ENCODE measurements at regions not wholly inside any gene's neighbourhood (a gene's known extent, or its start where the extent isn't known, plus 50 kb on each side); places are given as distances from the start of the nearest gene placed in this dataset.

DNA sequence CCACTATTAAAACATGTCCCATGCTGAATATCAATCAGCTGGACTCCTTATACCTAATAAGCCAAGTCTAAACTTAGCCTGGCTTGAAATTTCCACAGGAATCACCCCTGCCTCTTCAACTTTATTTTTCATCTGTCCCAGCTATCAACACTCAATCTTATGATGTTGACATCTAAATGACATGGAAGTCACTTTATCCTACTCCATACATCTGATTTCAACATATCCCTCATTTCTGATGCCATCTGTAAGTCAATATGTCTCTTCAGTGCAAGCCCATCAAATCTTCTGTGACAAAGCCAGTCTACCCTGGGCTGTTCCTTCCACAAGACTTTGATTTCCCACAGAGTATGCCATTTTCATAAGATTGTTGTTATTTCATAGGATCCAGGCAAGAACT, 143.6 kb upstream of the SEMA6D start:
- H4K20me1 ChIP-seq (ENCODE audit: insufficient read depth, low read length), result no peaks in the 10 kb centered on the region
- H3K4me2 ChIP-seq (ENCODE audit: low read depth, low read length), result no peak overlapping the region
- CTCF ChIA-PET (ENCODE audit: low intra/inter-chr PET ratio, low total read pairs), result no interaction called here
- H3K36me3 ChIP-seq (replicated peaks in 1 of 2; ENCODE audit: control insufficient read depth in 1 of 2, insufficient read depth in 2 of 2, low read length in 2 of 2), result no peaks in the 10 kb centered on the region
- peaks cover 55% of the 10 kb centered on the region for H3K9me3 ChIP-seq (ENCODE audit: low read length)
- no peak overlapping the region for H3K27ac ChIP-seq (ENCODE audit: extremely low read length, insufficient read depth, low read length)
- no peak overlapping the region for H3K9ac ChIP-seq (ENCODE audit: insufficient read depth, low read depth, low read length)
- ATAC-seq, result no peak
- in situ Hi-C loops (cut with HindIII; ENCODE audit: extremely low pct_ligation_motif_present, low pct_unique_long_range_greater_than_20kb), result no loop called here
- intact Hi-C loops (cut with micrococcal nuclease; ENCODE audit: unreplicated experiment), result no loop called here
- no peaks in the 10 kb centered on the region for H3K27me3 ChIP-seq (ENCODE audit: control insufficient read depth in 1 of 2, insufficient read depth in 2 of 2, low read length in 2 of 2)
- POLR2A ChIA-PET, result no interaction called here
- no peak for DNase-seq (ENCODE audit: low spot score)
- H2AFZ ChIP-seq (ENCODE audit: low read length), result no peak overlapping the region
- no peak overlapping the region for H3K4me3 ChIP-seq (replicated peaks in 1 of 3; ENCODE audit: insufficient read depth in 1 of 3, low read depth in 2 of 3, low read length in 3 of 3)
- no TSS peak for BruUV-seq (replicated peaks)
- H3K79me2 ChIP-seq (ENCODE audit: insufficient read depth, low read length), result no peaks in the 10 kb centered on the region
- TF ChIP-seq MATR3 (CRISPR knock-in tag; IDR thresholded peaks at IDR 0.05) (no peak), NR1H2 (CRISPR knock-in tag; IDR thresholded peaks at IDR 0.05; ENCODE audit: borderline replicate concordance, low read depth) (no peak), FOXA3 (CRISPR knock-in tag; IDR thresholded peaks at IDR 0.05) (no peak), SKI (IDR thresholded peaks at IDR 0.05; ENCODE audit: partially characterized antibody) (no peak), KMT2B (CRISPR knock-in tag; IDR thresholded peaks at IDR 0.05) (no peak), KDM4B (CRISPR knock-in tag; IDR thresholded peaks at IDR 0.05) (no peak), FIP1L1 (IDR thresholded peaks at IDR 0.05; ENCODE audit: borderline replicate concordance, insufficient read depth, low read depth, low read length) (no peak), NONO (IDR thresholded peaks at IDR 0.05) (no peak), NONO (CRISPR knock-in tag; conservative IDR thresholded peaks at IDR 0.05) (no peak), HES4 (CRISPR knock-in tag; IDR thresholded peaks at IDR 0.05; ENCODE audit: borderline replicate concordance) (no peak)
- TF ChIP-seq, protein P1, sequence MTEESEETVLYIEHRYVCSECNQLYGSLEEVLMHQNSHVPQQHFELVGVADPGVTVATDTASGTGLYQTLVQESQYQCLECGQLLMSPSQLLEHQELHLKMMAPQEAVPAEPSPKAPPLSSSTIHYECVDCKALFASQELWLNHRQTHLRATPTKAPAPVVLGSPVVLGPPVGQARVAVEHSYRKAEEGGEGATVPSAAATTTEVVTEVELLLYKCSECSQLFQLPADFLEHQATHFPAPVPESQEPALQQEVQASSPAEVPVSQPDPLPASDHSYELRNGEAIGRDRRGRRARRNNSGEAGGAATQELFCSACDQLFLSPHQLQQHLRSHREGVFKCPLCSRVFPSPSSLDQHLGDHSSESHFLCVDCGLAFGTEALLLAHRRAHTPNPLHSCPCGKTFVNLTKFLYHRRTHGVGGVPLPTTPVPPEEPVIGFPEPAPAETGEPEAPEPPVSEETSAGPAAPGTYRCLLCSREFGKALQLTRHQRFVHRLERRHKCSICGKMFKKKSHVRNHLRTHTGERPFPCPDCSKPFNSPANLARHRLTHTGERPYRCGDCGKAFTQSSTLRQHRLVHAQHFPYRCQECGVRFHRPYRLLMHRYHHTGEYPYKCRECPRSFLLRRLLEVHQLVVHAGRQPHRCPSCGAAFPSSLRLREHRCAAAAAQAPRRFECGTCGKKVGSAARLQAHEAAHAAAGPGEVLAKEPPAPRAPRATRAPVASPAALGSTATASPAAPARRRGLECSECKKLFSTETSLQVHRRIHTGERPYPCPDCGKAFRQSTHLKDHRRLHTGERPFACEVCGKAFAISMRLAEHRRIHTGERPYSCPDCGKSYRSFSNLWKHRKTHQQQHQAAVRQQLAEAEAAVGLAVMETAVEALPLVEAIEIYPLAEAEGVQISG (CRISPR knock-in tag; IDR thresholded peaks at IDR 0.05), result no peak
- TF ChIP-seq, protein P2, sequence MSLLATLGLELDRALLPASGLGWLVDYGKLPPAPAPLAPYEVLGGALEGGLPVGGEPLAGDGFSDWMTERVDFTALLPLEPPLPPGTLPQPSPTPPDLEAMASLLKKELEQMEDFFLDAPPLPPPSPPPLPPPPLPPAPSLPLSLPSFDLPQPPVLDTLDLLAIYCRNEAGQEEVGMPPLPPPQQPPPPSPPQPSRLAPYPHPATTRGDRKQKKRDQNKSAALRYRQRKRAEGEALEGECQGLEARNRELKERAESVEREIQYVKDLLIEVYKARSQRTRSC (CRISPR knock-in tag; IDR thresholded peaks at IDR 0.05; ENCODE audit: low read depth), result no peak
- TF ChIP-seq, protein P3, sequence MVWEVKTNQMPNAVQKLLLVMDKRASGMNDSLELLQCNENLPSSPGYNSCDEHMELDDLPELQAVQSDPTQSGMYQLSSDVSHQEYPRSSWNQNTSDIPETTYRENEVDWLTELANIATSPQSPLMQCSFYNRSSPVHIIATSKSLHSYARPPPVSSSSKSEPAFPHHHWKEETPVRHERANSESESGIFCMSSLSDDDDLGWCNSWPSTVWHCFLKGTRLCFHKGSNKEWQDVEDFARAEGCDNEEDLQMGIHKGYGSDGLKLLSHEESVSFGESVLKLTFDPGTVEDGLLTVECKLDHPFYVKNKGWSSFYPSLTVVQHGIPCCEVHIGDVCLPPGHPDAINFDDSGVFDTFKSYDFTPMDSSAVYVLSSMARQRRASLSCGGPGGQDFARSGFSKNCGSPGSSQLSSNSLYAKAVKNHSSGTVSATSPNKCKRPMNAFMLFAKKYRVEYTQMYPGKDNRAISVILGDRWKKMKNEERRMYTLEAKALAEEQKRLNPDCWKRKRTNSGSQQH (CRISPR knock-in tag; IDR thresholded peaks at IDR 0.05; ENCODE audit: low read depth), result no peak
- no peak for FAIRE-seq
- H3K4me1 ChIP-seq (ENCODE audit: insufficient read depth, low read length), result no peaks in the 10 kb centered on the region
